GM12865 (cell line): ENCODE measurements at regions not wholly inside any gene's neighbourhood (a gene's known extent, or its start where the extent isn't known, plus 50 kb on each side); places are given as distances from the start of the nearest gene placed in this dataset.

Experiments
- DNase-seq: peaks from one replicate; pipeline ENCODE4 v3.0.0; 2010; ENCODE audit warnings: low read depth
- H3K4me3 ChIP-seq: 2 replicates; pipeline ENCODE4 v1.5.1; 2011; ENCODE audit warnings: mild to moderate bottlenecking, low read depth, low read length, control low read depth
- TF ChIP-seq, protein P1 (sequence below): IDR thresholded peaks from 2 replicates; pipeline ENCODE4 v1.5.1; 2011; ENCODE audit warnings: low read length, control low read depth, low read depth, inconsistent platforms; ENCODE audit not compliant: insufficient read depth; ENCODE audit errors: missing control alignments

DNA sequence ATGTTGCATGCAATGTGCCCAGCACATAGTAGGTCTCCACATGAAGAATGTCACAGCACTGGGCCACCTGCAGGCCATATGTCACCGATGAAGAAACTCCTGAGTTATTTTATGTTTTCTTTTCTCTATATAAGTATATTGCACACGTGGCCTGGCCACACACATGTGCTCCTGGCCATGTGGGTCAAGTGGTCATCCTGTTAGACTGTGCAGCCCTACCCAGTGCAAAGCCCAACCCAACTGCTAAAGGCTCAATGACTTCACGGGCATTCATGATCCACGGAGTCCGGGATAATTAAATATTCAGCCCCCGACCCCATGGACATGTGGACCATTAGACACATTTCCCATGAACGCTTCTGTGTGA is 163.2 kb downstream of the TEX29 start:
- DNase-seq, result no peak
- no peak overlapping the region for H3K4me3 ChIP-seq
- TF ChIP-seq, protein P1, sequence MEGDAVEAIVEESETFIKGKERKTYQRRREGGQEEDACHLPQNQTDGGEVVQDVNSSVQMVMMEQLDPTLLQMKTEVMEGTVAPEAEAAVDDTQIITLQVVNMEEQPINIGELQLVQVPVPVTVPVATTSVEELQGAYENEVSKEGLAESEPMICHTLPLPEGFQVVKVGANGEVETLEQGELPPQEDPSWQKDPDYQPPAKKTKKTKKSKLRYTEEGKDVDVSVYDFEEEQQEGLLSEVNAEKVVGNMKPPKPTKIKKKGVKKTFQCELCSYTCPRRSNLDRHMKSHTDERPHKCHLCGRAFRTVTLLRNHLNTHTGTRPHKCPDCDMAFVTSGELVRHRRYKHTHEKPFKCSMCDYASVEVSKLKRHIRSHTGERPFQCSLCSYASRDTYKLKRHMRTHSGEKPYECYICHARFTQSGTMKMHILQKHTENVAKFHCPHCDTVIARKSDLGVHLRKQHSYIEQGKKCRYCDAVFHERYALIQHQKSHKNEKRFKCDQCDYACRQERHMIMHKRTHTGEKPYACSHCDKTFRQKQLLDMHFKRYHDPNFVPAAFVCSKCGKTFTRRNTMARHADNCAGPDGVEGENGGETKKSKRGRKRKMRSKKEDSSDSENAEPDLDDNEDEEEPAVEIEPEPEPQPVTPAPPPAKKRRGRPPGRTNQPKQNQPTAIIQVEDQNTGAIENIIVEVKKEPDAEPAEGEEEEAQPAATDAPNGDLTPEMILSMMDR, result no peak

DNA sequence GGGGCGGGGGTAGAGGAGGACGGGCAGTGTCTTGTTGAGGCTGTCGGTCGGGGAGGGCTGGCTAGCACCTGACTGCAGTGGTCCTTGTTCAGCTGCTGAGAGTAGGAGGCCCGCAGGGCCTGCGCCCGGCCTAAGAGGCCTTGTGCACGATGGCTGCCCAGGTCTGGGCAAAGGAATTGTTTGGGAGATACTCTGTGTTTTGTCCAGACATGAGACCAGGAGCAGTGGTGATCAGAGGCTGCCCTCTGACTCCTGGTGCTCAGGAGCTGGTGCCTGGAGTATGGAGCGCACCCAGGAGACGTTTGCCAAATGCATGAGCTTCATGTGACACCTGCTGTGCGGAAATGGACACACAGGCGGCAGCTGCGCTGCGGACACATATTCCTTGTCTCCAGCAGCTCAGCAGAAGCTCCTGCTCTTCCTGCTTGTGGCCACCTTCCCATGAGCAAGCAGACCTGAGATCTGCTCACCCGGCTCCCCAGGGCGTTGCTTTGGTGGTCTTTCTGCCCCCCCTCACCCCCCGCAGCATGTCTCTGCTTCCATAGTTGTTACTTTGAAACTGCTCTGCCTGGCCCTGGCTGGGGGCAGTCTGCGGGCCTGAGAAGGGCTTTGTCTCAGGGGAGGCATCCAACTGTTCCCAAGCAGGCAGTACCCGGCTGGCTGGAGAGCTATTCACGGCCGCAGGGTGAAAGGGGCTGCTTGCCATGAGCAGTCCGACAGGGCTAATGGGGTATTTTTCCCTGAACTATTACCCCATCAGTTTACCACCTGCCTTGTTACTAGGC is 163.9 kb downstream of the TEX29 start:
- TF ChIP-seq, protein P1, result no peak
- no peak for DNase-seq
- H3K4me3 ChIP-seq, result no peak overlapping the region

DNA sequence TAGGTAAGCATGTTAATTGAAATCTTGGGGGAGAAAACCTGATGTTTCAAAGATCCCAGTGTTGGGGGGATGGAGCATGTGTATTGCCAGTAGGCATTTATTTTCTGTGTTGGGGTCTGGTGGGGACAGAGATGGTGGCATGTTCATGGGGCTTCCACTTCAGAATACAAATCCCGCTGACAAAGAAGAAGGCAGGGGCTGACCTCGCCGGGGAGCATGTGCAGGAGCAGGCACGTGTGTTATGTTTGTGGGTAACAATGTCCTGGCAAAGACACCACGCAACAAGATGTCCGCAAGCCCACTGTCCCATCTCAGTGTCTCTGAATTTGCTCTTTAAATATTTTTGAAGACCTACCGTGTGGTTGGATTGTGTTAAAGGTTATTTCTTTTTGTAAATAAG is 164.5 kb downstream of the TEX29 start:
- TF ChIP-seq, protein P1, result no peak
- no peak for DNase-seq
- no peak overlapping the region for H3K4me3 ChIP-seq

DNA sequence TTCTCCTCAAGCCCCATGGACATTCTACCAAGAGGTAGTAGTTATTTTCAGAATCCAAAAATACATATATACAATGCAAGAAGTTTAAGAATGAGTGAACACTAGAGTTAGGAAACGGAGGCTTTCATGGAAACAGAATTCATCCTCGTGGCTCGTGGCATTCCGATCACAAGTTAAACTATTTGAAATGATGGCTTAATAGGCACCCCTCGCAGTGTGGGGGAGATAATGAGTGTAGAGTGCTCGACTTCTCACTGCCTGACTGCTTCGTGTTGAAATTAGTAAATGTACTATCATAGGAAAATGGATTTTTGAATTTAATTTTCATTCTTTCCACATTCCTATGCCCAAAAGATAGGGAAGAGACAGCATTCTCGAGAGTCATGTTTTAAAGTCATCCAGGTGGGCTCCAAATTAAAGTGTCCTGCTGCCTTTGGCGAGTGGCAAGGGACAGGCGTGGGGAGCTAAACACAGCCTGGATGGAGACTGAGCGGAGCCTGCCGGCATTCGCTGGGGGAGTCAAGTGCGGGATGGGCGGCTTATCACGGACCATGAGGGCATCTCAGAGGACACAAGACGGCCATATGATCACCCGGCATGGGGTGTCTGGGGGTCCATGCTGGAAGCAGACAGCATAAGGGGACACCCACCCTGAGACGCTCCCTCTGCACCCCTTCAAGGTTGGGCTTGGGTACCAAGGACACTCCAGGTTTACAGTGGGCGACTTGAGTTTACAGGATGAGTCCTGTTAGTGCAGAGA is 165.2 kb downstream of the TEX29 start:
- H3K4me3 ChIP-seq, result no peak overlapping the region
- no peak for DNase-seq
- TF ChIP-seq, protein P1, result no peak

DNA sequence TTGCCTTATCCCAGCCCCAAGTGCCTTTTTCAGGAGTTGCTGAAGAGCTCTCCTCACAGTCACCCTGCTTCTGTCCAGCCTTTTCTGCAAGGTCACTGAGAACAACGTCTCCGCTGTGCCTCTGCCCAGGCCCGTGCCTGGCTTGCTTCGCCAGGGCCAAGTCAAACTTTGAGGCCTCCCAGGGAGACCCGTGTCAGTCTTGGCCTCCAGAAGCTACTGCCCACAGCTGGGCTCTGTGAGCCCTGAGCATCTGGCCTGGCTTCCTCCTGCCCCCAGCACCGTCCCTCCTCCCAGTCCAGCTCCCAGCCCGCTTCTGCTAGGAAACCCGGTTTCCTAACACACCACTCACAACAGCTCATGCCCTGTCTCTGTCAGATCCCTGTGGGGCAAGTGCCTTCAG is 165.9 kb downstream of the TEX29 start:
- TF ChIP-seq, protein P1, result no peak
- DNase-seq, result no peak
- no peak overlapping the region for H3K4me3 ChIP-seq

DNA sequence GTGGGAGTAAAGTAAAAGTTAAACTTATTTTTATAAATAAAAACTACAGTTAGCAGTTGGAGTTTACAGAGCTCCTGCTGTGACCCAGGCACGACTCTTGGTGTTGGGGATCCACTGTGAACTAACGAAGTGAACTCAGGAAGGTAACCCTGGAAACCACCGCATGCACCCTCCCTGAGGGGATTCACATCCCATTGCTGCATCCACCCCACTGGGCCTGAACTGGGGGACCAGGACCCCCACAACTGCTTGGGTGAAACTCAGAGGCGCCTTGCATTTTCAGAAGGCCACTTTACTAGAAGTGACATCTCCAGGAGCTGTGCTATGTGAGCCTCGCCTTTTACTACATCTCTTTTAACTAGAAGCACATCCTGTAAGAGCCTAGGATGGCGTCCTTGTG is 166.4 kb downstream of the TEX29 start:
- no peak overlapping the region for H3K4me3 ChIP-seq
- DNase-seq, result no peak
- TF ChIP-seq, protein P1, result no peak
